ENCODE measurements at regions not wholly inside any gene's neighbourhood (a gene's known extent, or its start where the extent isn't known, plus 50 kb on each side); places are given as distances from the start of the nearest gene placed in this dataset.

- DNase-seq (ENCODE audit: low spot score) = no peak
- Mint-ChIP-seq H3K36me3 (ENCODE audit: low read depth, unreplicated experiment) (no peaks in the 10 kb centered on the region), H3K4me3 (ENCODE audit: unreplicated experiment) (no peak overlapping the region), H3K9me3 (ENCODE audit: unreplicated experiment) (no peaks in the 10 kb centered on the region), H3K4me1 (ENCODE audit: unreplicated experiment) (no peaks in the 10 kb centered on the region), H3K27ac (ENCODE audit: unreplicated experiment) (no peak overlapping the region), H3K27me3 (ENCODE audit: unreplicated experiment) (no peaks in the 10 kb centered on the region)
- no peak for TF ChIP-seq CTCF (IDR thresholded peaks at IDR 0.05; ENCODE audit: unreplicated experiment)
These were observed 274.3 kb downstream of the HTR1A start for GRCh38 chr5:63687854-63688516.

- H3K27me3 Mint-ChIP-seq (ENCODE audit: unreplicated experiment) = no peaks in the 10 kb centered on the region
- no peak overlapping the region for H3K27ac Mint-ChIP-seq (ENCODE audit: unreplicated experiment)
- no peak for DNase-seq (ENCODE audit: low spot score)
- no peaks in the 10 kb centered on the region for H3K4me1 Mint-ChIP-seq (ENCODE audit: unreplicated experiment)
- H3K36me3 Mint-ChIP-seq (ENCODE audit: low read depth, unreplicated experiment) = no peaks in the 10 kb centered on the region
- H3K9me3 Mint-ChIP-seq (ENCODE audit: unreplicated experiment) = no peaks in the 10 kb centered on the region
- no peak for TF ChIP-seq CTCF (IDR thresholded peaks at IDR 0.05; ENCODE audit: unreplicated experiment)
- no peak overlapping the region for H3K4me3 Mint-ChIP-seq (ENCODE audit: unreplicated experiment)
These were observed 275.3 kb downstream of the HTR1A start for GRCh38 chr5:63686938-63687337.

GRCh38 chr5:63686181-63686580 is 276.1 kb downstream of the HTR1A start:
- no peaks in the 10 kb centered on the region for H3K4me1 Mint-ChIP-seq (ENCODE audit: unreplicated experiment)
- no peak for DNase-seq (ENCODE audit: low spot score)
- TF ChIP-seq CTCF (IDR thresholded peaks at IDR 0.05; ENCODE audit: unreplicated experiment) = no peak
- H3K27ac Mint-ChIP-seq (ENCODE audit: unreplicated experiment) = no peak overlapping the region
- no peak overlapping the region for H3K4me3 Mint-ChIP-seq (ENCODE audit: unreplicated experiment)
- no peaks in the 10 kb centered on the region for H3K36me3 Mint-ChIP-seq (ENCODE audit: low read depth, unreplicated experiment)
- no peaks in the 10 kb centered on the region for H3K27me3 Mint-ChIP-seq (ENCODE audit: unreplicated experiment)
- no peaks in the 10 kb centered on the region for H3K9me3 Mint-ChIP-seq (ENCODE audit: unreplicated experiment)

- Mint-ChIP-seq H3K4me1 (ENCODE audit: unreplicated experiment) (no peaks in the 10 kb centered on the region), H3K27me3 (ENCODE audit: unreplicated experiment) (no peaks in the 10 kb centered on the region)
- no peak for TF ChIP-seq CTCF (IDR thresholded peaks at IDR 0.05; ENCODE audit: unreplicated experiment)
These were observed 276.8 kb downstream of the HTR1A start for GRCh38 chr5:63685454-63685853.

GRCh38 chr5:63674881-63675280 is 287.4 kb downstream of the HTR1A start:
- H3K27ac Mint-ChIP-seq (ENCODE audit: unreplicated experiment) = no peak overlapping the region
- no peak for TF ChIP-seq CTCF (IDR thresholded peaks at IDR 0.05; ENCODE audit: unreplicated experiment)
- H3K4me3 Mint-ChIP-seq (ENCODE audit: unreplicated experiment) = no peak overlapping the region
- H3K27me3 Mint-ChIP-seq (ENCODE audit: unreplicated experiment) = no peaks in the 10 kb centered on the region
- DNase-seq (ENCODE audit: low spot score) = no peak
- H3K36me3 Mint-ChIP-seq (ENCODE audit: low read depth, unreplicated experiment) = no peaks in the 10 kb centered on the region
- H3K9me3 Mint-ChIP-seq (ENCODE audit: unreplicated experiment) = no peaks in the 10 kb centered on the region
- no peaks in the 10 kb centered on the region for H3K4me1 Mint-ChIP-seq (ENCODE audit: unreplicated experiment)

More at GRCh38 chr5:63685454-63685853, 276.8 kb downstream of the HTR1A start:
- Mint-ChIP-seq H3K4me3 (ENCODE audit: unreplicated experiment) (no peak overlapping the region), H3K27ac (ENCODE audit: unreplicated experiment) (no peak overlapping the region), H3K36me3 (ENCODE audit: low read depth, unreplicated experiment) (no peaks in the 10 kb centered on the region), H3K9me3 (ENCODE audit: unreplicated experiment) (no peaks in the 10 kb centered on the region)
- no peak for DNase-seq (ENCODE audit: low spot score)
